GM10248 (cell line): ENCODE measurements at regions not wholly inside any gene's neighbourhood (a gene's known extent, or its start where the extent isn't known, plus 50 kb on each side); places are given as distances from the start of the nearest gene placed in this dataset.

Experiments used
- CTCF ChIA-PET: fragments of 300-600 bp; sonication (Branson Sonifier 250); formaldehyde crosslinking; extraction: SDS; loops from one replicate; lab custom pipeline; 2021; ENCODE audit warnings: antibody characterized with exemption; lab: Yijun Ruan, JAX
- POLR2A ChIA-PET: fragments of 350-650 bp; sonication (Branson Sonifier 250); formaldehyde crosslinking; extraction: SDS; loops from one replicate; lab custom pipeline; 2020; ENCODE audit warnings: antibody characterized with exemption; lab: Yijun Ruan, JAX
- DNase-seq: peaks from one replicate; pipeline ENCODE4 v3.0.0; 2012; ENCODE audit errors: extremely low spot score
- TF ChIP-seq, protein P1 (sequence below): IDR thresholded peaks from 2 replicates; pipeline ENCODE4 v1.5.1; 2012; ENCODE audit warnings: mild to moderate bottlenecking, low read depth; ENCODE audit errors: extremely low read depth, missing control alignments, control extremely low read depth

DNA sequence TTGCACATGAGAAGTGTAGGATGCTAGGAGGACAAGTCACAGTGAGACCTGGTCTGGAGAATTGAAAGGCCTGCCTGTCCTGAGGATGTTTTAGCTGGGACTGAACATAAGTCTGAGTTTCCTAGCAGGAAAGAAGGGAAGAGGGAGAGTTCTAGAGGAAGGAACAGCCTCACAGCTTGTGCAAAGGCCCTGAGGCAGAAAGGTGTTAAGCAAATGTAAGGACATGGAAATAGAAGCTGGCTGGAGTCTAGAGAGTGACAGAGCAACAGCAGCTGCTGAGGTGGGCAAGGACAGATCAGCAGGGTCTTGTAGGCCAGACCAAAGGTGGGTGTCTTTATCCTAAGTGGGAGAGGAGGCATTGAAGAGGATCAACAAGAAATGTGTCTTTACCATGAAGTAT, 210.9 kb upstream of the E2F8 start:
- TF ChIP-seq, protein P1, sequence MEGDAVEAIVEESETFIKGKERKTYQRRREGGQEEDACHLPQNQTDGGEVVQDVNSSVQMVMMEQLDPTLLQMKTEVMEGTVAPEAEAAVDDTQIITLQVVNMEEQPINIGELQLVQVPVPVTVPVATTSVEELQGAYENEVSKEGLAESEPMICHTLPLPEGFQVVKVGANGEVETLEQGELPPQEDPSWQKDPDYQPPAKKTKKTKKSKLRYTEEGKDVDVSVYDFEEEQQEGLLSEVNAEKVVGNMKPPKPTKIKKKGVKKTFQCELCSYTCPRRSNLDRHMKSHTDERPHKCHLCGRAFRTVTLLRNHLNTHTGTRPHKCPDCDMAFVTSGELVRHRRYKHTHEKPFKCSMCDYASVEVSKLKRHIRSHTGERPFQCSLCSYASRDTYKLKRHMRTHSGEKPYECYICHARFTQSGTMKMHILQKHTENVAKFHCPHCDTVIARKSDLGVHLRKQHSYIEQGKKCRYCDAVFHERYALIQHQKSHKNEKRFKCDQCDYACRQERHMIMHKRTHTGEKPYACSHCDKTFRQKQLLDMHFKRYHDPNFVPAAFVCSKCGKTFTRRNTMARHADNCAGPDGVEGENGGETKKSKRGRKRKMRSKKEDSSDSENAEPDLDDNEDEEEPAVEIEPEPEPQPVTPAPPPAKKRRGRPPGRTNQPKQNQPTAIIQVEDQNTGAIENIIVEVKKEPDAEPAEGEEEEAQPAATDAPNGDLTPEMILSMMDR: no peak
- ChIA-PET CTCF (interaction anchor here (0.9 to 2.5 kb wide), 5 partner anchors 9 to 192 kb away, joined by 3 to 11 read pairs (median 4); no protein-coding TSS in a partner anchor), POLR2A (no interaction called here)
- no peak for DNase-seq

DNA sequence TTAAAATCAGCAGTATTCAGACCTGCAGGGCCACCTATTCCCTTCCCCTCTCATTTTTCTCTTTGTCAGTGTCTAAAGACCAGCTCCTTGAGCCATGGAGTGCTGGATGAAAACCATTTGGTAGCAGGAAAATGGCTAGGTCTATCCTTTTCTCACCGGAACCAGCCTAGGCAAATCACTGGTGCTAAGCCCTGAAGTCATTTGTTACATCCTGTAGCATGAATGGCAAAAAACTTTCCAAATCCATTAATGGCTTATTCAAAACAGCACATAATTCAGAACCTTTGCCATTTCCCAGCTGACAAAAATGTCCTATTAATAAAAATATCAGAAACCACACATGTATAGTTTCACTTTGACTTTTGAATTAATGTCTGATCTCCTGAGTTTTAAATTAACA, 209.5 kb upstream of the E2F8 start:
- DNase-seq: no peak
- ChIA-PET POLR2A (no interaction called here), CTCF (interaction anchor here (1.0 to 2.5 kb wide), 5 partner anchors 8 to 190 kb away, joined by 3 to 11 read pairs (median 4); no protein-coding TSS in a partner anchor)
- TF ChIP-seq, protein P1: no peak

DNA sequence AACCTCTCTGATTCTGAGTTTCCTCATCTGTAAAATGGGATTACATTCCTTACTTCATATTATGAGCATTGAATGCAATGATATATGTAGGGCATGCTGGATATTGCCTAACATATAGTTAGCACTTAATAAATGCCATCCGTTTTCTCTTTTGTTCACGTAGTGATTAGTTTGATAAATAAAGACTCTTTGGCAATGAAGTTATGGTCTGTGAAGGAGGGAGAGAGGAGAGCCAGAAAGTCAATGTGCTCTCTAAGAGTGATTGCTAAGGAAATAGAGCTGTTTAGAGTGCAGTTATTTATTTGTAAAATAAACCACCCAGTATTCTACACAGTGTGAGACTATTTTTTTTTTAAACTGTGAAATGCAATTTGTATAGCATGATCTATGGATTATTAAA, 207.9 kb upstream of the E2F8 start:
- no peak for DNase-seq

DNA sequence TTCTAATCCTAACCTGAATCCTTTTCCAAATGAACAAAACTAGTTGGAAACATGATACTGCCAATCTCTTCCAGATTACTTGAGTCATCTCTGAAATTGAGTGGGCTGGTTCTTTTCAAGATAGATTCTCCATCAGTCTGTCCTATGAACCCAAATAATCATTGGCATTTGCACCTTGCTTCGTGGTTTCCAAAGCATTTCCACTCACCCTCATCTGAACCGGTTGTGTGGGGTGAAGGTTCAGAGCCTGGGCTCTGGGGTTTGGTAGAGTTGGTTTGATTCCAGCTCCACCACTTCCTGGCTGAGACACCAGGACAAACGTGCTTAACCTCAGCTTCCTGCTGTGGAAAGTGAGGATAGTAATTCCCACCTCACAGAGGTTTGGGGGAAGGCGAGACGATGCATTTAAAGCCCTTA, 206.4 kb upstream of the E2F8 start:
- no peak for DNase-seq
- ChIA-PET CTCF (interaction anchor here (0.8 to 1.3 kb wide), 2 partner anchors 15 to 16 kb away, joined by 3 read pairs; no protein-coding TSS in a partner anchor), POLR2A (no interaction called here)
- TF ChIP-seq, protein P1: no peak

More for the DNA sequence above, 207.9 kb upstream of the E2F8 start:
- ChIA-PET POLR2A (no interaction called here), CTCF (no interaction called here)
- TF ChIP-seq, protein P1: no peak

DNA sequence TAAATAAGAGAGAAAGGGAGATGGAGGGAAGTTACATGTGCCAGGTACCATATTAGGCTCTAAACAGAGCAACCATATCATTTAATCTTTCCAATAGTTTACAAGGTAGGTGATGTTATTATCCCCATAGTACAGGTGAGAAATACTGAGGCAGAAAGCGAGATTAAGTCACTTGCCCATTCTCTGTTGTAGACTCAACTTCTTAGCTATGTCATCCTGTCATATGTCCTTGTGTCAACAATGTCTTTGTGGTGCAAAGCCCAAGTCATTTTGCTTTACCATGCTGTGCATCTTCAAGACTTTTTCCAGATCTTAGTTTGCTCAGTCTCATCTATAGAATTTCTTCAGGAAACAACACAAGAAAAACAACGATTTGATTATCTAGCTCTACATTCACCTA, 205.0 kb upstream of the E2F8 start:
- POLR2A ChIA-PET: no interaction called here
- TF ChIP-seq, protein P1: no peak
- CTCF ChIA-PET: interaction anchor here (0.7 to 1.6 kb wide), 6 partner anchors 9 to 368 kb away, joined by 3 to 7 read pairs (median 3); no protein-coding TSS in a partner anchor
- no peak for DNase-seq

DNA sequence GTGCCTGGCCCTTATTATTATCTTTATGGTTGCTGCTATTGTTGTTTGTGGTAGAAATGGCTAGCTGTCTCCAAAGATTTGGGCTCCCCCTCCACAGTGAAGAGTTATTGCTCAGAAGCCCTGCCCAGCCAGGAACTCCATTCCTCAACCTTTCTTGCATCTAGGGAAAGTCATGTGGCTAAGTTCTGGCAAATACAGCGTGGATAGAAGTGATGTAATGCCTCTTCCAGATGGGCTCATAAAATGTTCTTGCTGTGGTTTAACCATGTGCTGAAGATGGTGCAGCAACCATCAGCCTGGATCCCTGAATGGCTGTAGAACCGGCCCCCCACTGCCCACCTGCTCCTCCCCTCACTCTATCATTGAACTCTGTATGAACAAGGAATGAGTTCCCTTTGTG, 203.5 kb upstream of the E2F8 start:
- ChIA-PET CTCF (interaction anchor here (0.9 kb wide), 1 partner anchor 14 kb away, joined by 3 read pairs; no protein-coding TSS in a partner anchor), POLR2A (no interaction called here)
- DNase-seq: no peak
- TF ChIP-seq, protein P1: no peak
